NB4 (cell line): ENCODE measurements at regions not wholly inside any gene's neighbourhood (a gene's known extent, or its start where the extent isn't known, plus 50 kb on each side); places are given as distances from the start of the nearest gene placed in this dataset.

ENCODE experiments used
- DNase-seq: peaks from one replicate; pipeline ENCODE4 v3.0.0; 2010; ENCODE audit warnings: low read depth
- H3K4me3 ChIP-seq: one replicate; pipeline ENCODE4 v1.5.1; 2011; ENCODE audit warnings: mild to moderate bottlenecking, low read depth, low read length, moderate library complexity
- CTCF ChIP-seq: IDR thresholded peaks from one replicate; pipeline ENCODE4 v1.5.1; 2012; ENCODE audit warnings: low read depth, low read length
- MYC ChIP-seq: IDR thresholded peaks from 2 replicates; pipeline ENCODE4 v1.6.1; 2011; ENCODE audit warnings: low read depth, low read length
- POLR2A ChIP-seq: IDR thresholded peaks from 2 replicates; pipeline ENCODE4 v1.6.1; 2011; ENCODE audit warnings: mild to moderate bottlenecking; ENCODE audit not compliant: insufficient read length; ENCODE audit errors: extremely low read depth
- TF ChIP-seq, protein P1 (sequence below): IDR thresholded peaks from 2 replicates; pipeline ENCODE4 v1.6.1; 2011; ENCODE audit warnings: low read depth, low read length

DNA sequence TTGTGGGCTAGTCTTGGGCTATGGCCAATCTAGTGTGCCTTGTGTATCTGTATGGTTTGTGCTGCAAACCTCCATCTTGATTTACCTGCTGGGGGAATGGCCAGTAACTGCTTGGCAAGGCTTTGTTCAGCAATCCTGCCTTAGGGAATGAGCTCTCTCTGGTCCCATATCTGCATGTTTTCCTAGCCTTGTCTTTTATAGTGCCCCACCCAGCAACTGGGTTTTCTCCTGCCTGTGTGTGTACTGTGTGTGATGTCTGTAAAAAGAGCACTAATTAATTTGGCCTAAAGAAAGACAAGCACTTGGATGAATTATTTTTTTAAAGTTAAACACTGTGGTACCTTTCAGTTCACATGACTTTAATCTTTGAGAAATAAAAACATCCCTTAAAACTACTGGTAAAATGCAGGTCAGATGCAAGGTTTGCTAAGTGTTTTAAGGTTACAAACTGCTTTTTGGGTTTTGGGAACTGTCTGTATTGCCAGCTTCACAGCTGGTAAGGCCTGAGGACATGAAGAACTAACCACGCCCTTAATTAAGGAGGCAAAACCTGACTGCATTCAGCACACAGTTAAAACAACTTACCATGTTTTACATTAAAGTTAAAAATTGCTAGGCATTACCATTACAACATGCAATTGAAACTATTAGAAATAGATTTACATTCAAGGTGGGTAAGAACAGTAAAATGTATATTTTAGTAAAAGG lies 1169.2 kb downstream of the OTOL1 start:
- H3K4me3 ChIP-seq, result no peak overlapping the region
- no peak for DNase-seq
- TF ChIP-seq CTCF (no peak), MYC (no peak), POLR2A (no peak)
- TF ChIP-seq, protein P1, sequence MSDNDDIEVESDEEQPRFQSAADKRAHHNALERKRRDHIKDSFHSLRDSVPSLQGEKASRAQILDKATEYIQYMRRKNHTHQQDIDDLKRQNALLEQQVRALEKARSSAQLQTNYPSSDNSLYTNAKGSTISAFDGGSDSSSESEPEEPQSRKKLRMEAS, result no peak

DNA sequence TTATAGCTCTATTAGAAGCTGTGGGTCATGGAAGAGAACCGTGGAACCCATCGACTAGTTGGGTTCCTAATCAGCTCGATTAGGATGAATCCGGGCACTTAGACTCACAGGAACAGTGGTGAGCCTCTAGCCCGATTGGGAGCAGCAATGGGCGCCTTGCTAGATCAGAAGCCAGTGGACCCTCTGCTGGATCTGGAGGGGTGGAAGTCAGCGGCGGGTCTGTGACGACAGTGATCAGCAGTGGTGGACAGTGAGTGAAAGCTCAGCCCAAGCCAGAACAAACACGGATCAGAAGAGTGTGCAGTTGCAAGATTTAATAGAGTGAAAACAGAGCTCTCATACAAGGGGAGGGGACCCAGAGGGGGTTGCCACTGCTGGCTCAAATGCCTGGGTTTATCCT lies 1170.2 kb downstream of the OTOL1 start:
- TF ChIP-seq, protein P1, result no peak
- TF ChIP-seq CTCF (no peak), POLR2A (no peak), MYC (no peak)
- DNase-seq, result no peak
- H3K4me3 ChIP-seq, result no peak overlapping the region

DNA sequence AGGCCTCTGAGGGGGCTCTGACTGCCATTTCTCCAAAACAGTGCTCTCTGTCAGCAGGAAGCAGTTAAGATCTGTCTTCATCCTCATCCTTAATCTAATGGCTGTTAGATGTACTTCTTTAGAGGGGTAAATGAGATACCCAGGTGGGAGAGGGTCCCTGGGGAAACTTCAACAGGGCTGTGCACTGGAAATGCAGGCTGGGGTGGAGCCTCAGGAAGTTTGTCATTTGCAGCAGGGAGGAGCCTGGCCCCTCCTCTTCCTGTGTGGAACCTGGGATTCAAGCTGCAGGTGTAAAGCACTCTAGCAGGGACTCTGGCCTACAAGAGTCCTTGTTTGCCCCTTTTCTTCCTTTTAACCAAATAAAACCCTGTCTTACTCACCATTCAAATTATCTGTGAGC lies 1173.6 kb downstream of the OTOL1 start:
- TF ChIP-seq, protein P1, result no peak
- no peak for TF ChIP-seq POLR2A
- TF ChIP-seq MYC, result no peak
- TF ChIP-seq CTCF, result no peak
- DNase-seq, result no peak
- no peak overlapping the region for H3K4me3 ChIP-seq

GRCh38 chr3:162677475-162677874 lies 1180.9 kb downstream of the OTOL1 start:
- TF ChIP-seq CTCF, result no peak
- TF ChIP-seq MYC, result no peak
- no peak for TF ChIP-seq POLR2A
- TF ChIP-seq, protein P1, result no peak
- H3K4me3 ChIP-seq, result no peak overlapping the region

GRCh38 chr3:162678941-162679340 lies 1182.3 kb downstream of the OTOL1 start:
- no peak for DNase-seq
- no peak overlapping the region for H3K4me3 ChIP-seq
- TF ChIP-seq, protein P1, result no peak
- no peak for TF ChIP-seq MYC
- no peak for TF ChIP-seq POLR2A
- TF ChIP-seq CTCF, result no peak

More at GRCh38 chr3:162677475-162677874, 1180.9 kb downstream of the OTOL1 start:
- DNase-seq, result no peak
